Inflammatory macrophage treated with lipopolysaccharide for 1 hour (primary cell): ENCODE measurements at regions not wholly inside any gene's neighbourhood (a gene's known extent, or its start where the extent isn't known, plus 50 kb on each side); places are given as distances from the start of the nearest gene placed in this dataset.

Source experiments
- DNase-seq, 2 donors: peaks; one replicate each; pipeline ENCODE4 v3.0.0-alpha.2; 2020 to 2022

DNA sequence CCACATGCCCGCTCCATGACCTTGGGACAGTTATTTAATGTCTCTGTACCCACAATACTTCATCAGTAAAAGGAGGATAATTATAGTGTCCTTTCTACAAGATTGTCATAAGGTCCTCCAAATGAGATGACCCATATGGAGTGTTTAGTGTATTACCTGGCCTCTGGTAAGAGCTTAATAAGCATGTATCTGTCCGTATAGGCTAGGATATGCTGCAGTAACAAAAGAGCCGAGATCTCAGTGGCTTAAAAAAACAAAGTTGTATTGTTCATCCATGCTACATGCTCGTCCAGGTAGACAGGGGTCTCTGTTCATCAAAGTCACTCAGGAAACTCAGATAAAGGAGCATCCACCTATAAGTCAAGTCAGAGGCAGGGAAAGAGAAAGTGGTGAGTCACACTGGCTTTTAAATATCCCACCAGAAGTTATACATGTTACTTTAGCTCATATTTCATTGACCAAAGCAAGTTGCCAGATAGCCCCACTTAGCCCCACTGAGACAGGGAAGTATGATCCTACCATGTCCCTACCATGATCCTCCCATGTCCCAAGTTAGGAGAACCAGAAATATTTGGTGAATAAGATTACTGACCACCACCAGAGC, 53.0 kb upstream of the KAZN start:
- no peak for DNase-seq

DNA sequence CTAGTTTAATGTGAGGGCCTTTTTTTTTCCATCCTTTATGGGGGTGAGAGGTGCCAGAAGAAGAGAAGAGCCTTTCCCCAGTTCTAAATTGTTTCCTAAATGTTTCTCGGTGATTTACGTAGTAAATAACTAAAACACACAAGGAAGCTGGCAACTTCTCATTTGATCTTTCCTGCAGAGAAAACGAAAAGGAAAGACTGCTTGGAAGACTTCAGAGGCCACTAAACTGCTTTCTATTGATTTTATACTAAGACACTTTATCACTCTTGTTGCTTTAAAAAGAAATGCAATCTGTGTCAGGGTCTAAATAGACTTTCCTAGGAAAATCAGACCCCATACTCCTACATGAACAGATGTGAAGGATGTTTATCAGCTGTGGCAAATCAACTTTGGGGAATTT, 52.1 kb upstream of the KAZN start:
- DNase-seq, result no peak
